Body of pancreas (tissue), 4 donors: ENCODE measurements at regions not wholly inside any gene's neighbourhood (a gene's known extent, or its start where the extent isn't known, plus 50 kb on each side); places are given as distances from the start of the nearest gene placed in this dataset.

Source experiments
- ATAC-seq: fragments of 150-250 bp; one replicate; pipeline ENCODE4 v1.9.1; 2016
- DNase-seq, 4 donors: peaks; one replicate each; pipeline ENCODE4 v3.0.0-alpha.2; 2019
- H3K27ac ChIP-seq, 4 donors: fragments of 200-600 bp; sonication (generic); 1 replicate in 3 of 4; 2 replicates in 1 of 4; pipeline versions ENCODE4 v1.5.1 to v1.6.1; 2016 to 2019; ENCODE audit warnings: mild to moderate bottlenecking in 1 of 4, mixed read lengths in 1 of 4, moderate library complexity in 1 of 4
- H3K27me3 ChIP-seq, 2 donors: fragments of 200-600 bp; sonication (generic); one replicate each; pipeline ENCODE4 v1.6.0; 2016; ENCODE audit warnings: mild to moderate bottlenecking in 1 of 2
- H3K36me3 ChIP-seq, 2 donors: fragments of 200-600 bp; sonication (generic); replicated peaks in 1 of 2; 2 replicates each; pipeline ENCODE4 v1.5.1; 2016; ENCODE audit warnings: low read depth in 2 of 2; ENCODE audit not compliant: insufficient read depth in 1 of 2
- H3K4me1 ChIP-seq: fragments of 200-600 bp; sonication (generic); one replicate; pipeline ENCODE4 v1.6.0; 2016
- H3K4me3 ChIP-seq, 2 donors: fragments of 200-600 bp; sonication (generic); 1 replicate in 1 of 2; 2 replicates in 1 of 2; pipeline ENCODE4 v1.5.1; 2016 to 2019
- H3K9me3 ChIP-seq, 3 donors: fragments of 200-600 bp; sonication (generic); 1 replicate in 2 of 3; 2 replicates in 1 of 3; pipeline ENCODE4 v1.5.1; 2016
- POLR2A ChIP-seq, 3 donors: fragments of 450-650 bp; IDR thresholded peaks; one replicate each; pipeline ENCODE4 v1.6.1; 2016; ENCODE audit warnings: antibody characterized with exemption in 3 of 3, mild to moderate bottlenecking in 2 of 3
- WGBS, 2 donors: methylation state at CpG; one replicate each; pipeline ENCODE4 v1.1.5; 2017; 5-methylcytosine and 5-hydroxymethylcytosine counted together
- intact Hi-C: fragments of 100-400 bp; cut with DNase I; formaldehyde crosslinking; loops from one replicate; pipeline ENCODE4 v1.15.1; 2023
- TF ChIP-seq, protein P1 (sequence below), 7 experiments: fragments of 450-650 bp in 4 of 7; fragments of 200-600 bp in 3 of 7; sonication (generic) in 3 of 7; IDR thresholded peaks; one replicate each; pipeline ENCODE4 v1.5.1; 2016 to 2019; ENCODE audit warnings: antibody characterized with exemption in 7 of 7

DNA sequence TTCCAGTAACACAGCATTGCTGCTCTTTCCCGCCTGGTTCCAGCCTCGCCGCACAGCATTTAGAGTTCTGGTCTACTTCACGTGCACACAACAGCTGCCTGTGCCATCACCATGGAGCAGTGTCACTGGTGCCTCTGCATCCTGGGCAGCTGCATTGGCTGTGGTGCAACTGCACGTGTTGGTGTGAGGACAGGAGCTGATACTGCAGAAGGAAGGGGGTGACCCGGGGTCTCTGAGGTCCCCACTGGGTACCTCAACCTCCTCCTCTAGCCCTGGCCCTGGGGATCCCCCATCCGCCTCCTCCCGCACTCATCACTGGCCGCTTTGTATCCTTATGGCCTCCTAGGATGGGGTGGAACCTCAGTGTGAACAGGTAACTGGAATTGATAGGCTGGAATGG lies 112.5 kb downstream of the SOX1 start:
- no peak for TF ChIP-seq POLR2A (IDR thresholded peaks at IDR 0.05)
- Histone ChIP-seq H3K9me3 (no peaks in the 10 kb centered on the region), H3K27ac (no peak overlapping the region), H3K4me1 (no peaks in the 10 kb centered on the region), H3K36me3 (no peaks in the 10 kb centered on the region), H3K4me3 (no peak overlapping the region), H3K27me3 (no peaks in the 10 kb centered on the region)
- intact Hi-C loops: no loop called here
- 68 to 69% methylated on average over 8 to 9 of the region's 9 CpGs for WGBS, 2 donors
- no peak for DNase-seq
- ATAC-seq: no peak

DNA sequence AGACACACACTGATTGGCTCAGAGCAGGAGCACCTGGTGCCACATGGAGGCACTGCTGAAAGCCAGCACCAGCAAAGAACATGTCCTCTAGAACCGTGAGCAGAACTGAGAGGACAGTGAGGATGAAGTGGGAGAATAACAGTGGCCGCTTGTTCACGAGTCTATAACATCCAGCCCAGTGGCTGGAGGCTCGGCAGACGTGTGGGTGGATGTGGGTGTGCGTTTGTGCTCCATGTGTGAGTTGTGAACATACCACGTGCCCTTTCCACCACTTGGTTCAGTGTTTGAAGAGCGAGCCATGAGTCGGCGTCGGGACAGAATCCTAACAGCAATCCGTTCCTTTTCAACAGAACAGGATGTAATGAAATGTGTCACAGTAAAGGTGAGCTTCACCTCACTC lies 113.0 kb downstream of the SOX1 start:
- Histone ChIP-seq H3K4me3 (no peak overlapping the region), H3K4me1 (no peaks in the 10 kb centered on the region), H3K9me3 (no peaks in the 10 kb centered on the region), H3K36me3 (no peaks in the 10 kb centered on the region), H3K27me3 (no peaks in the 10 kb centered on the region), H3K27ac (no peak overlapping the region)
- 57 to 69% methylated on average over 12 of the region's 12 CpGs for WGBS, 2 donors
- no peak for DNase-seq
- intact Hi-C loops: no loop called here
- ATAC-seq: no peak
- no peak for TF ChIP-seq POLR2A (IDR thresholded peaks at IDR 0.05)
- TF ChIP-seq, protein P1, sequence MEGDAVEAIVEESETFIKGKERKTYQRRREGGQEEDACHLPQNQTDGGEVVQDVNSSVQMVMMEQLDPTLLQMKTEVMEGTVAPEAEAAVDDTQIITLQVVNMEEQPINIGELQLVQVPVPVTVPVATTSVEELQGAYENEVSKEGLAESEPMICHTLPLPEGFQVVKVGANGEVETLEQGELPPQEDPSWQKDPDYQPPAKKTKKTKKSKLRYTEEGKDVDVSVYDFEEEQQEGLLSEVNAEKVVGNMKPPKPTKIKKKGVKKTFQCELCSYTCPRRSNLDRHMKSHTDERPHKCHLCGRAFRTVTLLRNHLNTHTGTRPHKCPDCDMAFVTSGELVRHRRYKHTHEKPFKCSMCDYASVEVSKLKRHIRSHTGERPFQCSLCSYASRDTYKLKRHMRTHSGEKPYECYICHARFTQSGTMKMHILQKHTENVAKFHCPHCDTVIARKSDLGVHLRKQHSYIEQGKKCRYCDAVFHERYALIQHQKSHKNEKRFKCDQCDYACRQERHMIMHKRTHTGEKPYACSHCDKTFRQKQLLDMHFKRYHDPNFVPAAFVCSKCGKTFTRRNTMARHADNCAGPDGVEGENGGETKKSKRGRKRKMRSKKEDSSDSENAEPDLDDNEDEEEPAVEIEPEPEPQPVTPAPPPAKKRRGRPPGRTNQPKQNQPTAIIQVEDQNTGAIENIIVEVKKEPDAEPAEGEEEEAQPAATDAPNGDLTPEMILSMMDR (IDR thresholded peaks at IDR 0.05): no peak

DNA sequence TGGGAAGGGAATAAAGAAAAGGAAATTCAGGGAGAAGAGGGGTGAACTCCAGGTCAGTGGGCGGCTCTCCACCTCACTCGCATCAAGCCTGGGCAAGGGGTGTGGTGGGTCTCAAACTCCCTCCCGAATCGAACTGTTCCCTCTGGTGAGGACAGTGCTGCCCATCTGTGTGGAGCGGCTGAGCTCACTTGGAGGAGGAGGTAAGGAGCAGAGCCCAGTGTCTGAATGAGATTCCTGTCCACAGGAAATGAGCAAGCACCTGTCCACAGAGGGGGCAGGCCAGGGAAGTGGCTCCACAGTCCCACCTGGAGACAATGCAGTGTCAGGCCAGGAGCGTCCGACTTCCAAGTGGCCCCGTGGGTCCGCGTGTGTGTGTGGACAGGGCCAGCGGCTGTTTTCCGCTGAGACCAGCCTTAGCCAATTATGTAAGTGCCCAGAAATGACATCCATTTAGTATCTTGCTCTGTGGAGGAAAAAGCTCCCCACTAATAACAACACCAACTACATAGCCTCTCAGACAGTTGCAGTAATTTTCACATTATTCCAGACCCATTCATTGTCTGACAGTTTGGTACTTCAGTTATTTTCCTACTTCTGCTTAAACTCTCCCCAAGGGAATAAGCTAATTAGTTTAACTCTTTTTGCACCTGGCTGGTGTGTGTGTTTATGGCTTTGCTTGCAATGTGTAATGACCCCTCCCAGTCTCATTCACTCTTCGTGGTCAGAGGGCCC lies 114.6 kb downstream of the SOX1 start:
- H3K9me3 ChIP-seq: no peaks in the 10 kb centered on the region
- intact Hi-C loops: no loop called here
- ATAC-seq (no peak), DNase-seq (no peak)
- H3K36me3 ChIP-seq: no peaks in the 10 kb centered on the region
- H3K27me3 ChIP-seq: no peaks in the 10 kb centered on the region
- no peak for TF ChIP-seq POLR2A (IDR thresholded peaks at IDR 0.05)
- TF ChIP-seq, protein P1 (IDR thresholded peaks at IDR 0.05): no peak
- no peak overlapping the region for H3K27ac ChIP-seq
- H3K4me1 ChIP-seq: no peaks in the 10 kb centered on the region
- 36 to 50% methylated on average over 13 of the region's 13 CpGs for WGBS, 2 donors
- no peak overlapping the region for H3K4me3 ChIP-seq

DNA sequence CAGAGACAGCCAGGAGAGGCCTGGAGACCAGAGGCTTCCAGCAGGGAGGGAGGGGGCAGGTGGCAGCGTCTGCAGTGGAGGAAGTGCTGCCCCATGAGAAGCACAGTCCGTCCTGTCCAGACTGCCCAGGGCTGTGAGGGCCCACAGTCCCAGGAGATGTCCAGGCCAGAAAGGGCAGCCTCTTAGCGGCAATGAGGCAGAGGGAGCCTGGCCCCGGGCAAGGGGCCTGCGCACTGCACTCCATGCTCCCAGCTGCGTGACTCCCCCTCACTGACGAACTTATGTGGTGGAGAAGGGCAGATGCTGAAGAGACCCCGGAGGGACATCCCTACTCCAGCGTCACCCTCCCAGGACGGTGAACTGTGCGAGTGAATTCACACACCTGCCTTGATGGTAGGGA lies 115.3 kb downstream of the SOX1 start:
- no peak overlapping the region for H3K27ac ChIP-seq
- no peak overlapping the region for H3K4me3 ChIP-seq
- H3K36me3 ChIP-seq: no peaks in the 10 kb centered on the region
- 46 to 81% methylated on average over 4 to 8 of the region's 11 CpGs for WGBS, 2 donors
- no peaks in the 10 kb centered on the region for H3K9me3 ChIP-seq
- TF ChIP-seq, protein P1 (IDR thresholded peaks at IDR 0.05): no peak
- no peak for TF ChIP-seq POLR2A (IDR thresholded peaks at IDR 0.05)
- DNase-seq: no peak
- no peaks in the 10 kb centered on the region for H3K27me3 ChIP-seq
- no peaks in the 10 kb centered on the region for H3K4me1 ChIP-seq
- no peak for ATAC-seq
- intact Hi-C loops: no loop called here

GRCh38 chr13:112182846-112183531 lies 116.0 kb downstream of the SOX1 start:
- DNase-seq: no peak
- WGBS, 2 donors: 50 to 54% methylated on average over 15 to 24 of the region's 24 CpGs

More at GRCh38 chr13:112182846-112183531, 116.0 kb downstream of the SOX1 start:
- TF ChIP-seq, protein P1 (IDR thresholded peaks at IDR 0.05): no peak
- no peak for TF ChIP-seq POLR2A (IDR thresholded peaks at IDR 0.05)
- no peak overlapping the region for H3K27ac ChIP-seq
- no peaks in the 10 kb centered on the region for H3K4me1 ChIP-seq
- no peak overlapping the region for H3K4me3 ChIP-seq
- no peak for ATAC-seq
- H3K9me3 ChIP-seq: no peaks in the 10 kb centered on the region
- no peaks in the 10 kb centered on the region for H3K36me3 ChIP-seq
- no peaks in the 10 kb centered on the region for H3K27me3 ChIP-seq
- intact Hi-C loops: no loop called here
